ENCODE measurements at regions not wholly inside any gene's neighbourhood (a gene's known extent, or its start where the extent isn't known, plus 50 kb on each side); places are given as distances from the start of the nearest gene placed in this dataset.

- no peak for DNase-seq
These were observed 114.2 kb upstream of the PTPN1 start for GRCh38 chr20:50395914-50396488.

GRCh38 chr20:50396623-50397022, 113.6 kb upstream of the PTPN1 start:
- no peak for DNase-seq

DNA sequence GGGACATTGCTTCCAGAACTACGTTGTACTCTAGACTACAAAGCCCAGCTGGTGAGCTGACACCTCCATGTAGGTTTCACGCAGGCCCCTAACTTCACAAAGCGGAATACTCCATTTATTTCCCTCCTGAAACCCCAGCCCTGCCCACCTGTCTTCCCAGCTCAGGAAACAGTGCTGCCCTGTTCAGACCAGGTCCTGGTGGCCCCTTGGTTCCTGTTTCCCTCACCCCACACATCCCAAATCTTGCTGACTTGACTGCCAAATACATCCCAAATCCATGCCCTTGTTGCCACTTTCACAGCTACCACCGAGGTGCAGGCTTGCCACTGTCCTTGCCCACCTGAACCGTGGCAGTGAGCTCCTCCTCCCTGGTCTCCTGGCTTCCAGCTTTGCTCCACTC, 113.1 kb upstream of the PTPN1 start:
- no peak for DNase-seq

- DNase-seq, result no peak
These were observed 112.1 kb upstream of the PTPN1 start for GRCh38 chr20:50398064-50398463.

- DNase-seq, result no peak
These were observed 111.7 kb upstream of the PTPN1 start for GRCh38 chr20:50398471-50398820.

- peak; percentile 58 for DNase-seq
These were observed 111.2 kb upstream of the PTPN1 start for GRCh38 chr20:50398821-50399554.

- no peak for DNase-seq
These were observed 110.6 kb upstream of the PTPN1 start for GRCh38 chr20:50399555-50399916.

DNA sequence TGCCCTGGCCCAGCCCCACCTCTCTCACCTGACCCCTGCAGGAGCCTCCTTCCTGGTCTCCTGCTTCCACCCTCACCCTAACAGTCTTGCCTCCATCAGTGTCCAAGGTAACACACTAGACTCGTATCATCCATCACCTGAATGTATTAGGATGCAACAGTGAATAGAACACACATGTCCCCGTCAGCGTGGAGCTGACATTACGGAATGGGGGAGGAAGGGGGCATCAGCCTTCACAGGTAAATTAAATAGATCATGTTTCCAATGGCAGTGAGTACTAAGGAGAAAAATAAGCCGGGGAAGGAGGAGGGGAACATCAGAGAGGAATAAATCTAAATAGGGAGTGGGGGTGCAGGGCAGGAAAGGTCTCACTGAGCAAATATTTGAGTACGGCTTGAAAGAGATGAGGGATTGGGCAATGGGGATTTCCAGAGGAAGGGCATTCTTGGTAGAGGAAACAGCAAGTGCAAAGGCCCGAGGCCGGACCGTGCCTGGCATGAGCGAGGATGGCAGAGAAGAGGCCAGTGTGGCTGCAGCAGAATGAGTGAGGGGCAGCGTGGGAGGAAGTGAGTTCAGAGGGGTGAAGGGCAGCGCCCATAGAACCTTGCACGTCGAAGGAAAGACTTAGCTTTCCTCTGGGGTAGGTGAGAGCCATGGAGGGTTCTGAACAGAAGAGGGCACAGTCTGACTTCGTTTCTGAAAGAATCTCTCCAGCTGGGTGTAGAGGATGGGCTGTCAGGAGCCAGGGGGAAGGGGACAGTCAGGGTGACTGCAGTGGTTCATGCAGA, 110.1 kb upstream of the PTPN1 start:
- no peak for DNase-seq

DNA sequence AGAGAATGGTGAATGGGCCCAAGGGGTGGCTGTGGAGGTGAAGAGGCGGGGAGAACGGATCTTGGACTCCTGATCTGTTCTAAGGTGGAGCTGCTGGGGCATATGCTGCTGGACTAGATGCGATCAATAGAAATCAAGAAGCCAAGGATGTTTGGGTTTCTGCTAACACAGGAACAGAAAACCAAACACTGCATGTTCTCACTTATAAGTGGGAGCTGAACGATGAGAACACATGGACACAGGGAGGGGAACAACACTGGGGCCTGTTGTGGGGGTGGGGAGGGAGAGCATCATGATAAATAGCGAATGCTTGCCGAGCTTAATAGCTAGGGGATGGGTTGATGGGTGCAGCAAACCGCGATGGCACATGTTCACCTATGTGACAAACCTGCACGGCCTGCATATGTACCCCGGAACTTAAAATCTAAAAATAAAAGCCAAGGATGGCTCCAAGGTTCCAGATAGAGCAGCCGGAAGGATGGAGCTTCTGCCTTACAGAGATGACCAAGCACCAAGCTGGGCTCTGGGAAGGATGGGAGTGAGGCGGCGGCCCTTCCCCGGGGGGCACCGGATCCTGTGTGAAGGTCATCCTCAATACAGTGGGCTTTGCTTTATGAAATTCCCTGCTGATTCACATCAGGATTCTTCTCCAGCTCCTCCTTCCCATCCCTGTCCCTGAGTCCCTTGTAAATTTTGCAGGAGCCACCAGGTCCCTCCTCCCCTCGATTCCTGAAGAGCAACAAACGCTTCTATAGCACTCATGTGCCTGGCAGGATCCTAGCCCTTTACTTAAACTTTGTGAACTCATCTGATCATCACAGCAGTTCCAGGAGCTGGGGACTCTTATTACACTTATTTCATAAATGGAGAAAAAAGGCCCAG, 109.2 kb upstream of the PTPN1 start:
- DNase-seq, result no peak

DNA sequence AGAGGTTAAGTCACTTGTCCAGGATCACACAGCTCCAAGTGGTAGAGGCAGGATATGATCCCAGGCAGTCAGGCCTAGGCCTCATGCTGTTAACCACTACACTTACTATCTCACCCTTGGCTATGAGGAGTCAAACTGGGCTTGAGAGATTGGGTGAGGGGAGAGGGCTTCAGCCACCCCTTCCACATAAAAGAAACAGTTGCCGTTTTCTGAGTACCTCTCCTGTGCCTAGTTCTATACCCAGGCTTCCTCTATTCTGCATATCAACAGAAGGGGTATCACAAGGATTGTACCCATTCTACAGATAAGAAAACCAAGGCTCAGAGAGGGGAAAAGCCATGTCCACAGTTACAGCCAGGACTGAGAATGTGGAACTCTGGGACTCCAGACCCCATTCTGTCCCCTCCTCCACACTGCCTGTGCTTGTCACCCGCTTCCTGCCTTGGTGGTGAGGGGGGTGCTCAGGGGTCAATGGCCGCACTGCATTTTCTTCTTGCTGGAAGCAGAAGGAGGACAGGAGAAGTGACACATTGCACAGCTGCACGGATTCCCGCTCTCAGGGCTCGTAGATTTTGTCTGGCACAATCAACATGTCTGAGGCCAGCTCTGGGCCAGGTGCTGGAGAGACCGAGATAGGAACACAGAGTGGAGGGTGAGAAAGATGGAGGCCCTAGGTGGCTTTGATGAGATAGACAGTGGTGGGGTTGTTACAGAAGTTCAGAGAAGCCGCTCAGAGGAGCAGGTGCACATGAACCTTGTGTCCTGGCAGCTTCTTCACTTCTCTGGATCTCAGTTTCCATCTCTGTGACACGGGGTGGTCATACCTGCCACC, 108.4 kb upstream of the PTPN1 start:
- no peak for DNase-seq

- peak; percentile 32 for DNase-seq
These were observed 106.4 kb upstream of the PTPN1 start for GRCh38 chr20:50403565-50404418.

DNA sequence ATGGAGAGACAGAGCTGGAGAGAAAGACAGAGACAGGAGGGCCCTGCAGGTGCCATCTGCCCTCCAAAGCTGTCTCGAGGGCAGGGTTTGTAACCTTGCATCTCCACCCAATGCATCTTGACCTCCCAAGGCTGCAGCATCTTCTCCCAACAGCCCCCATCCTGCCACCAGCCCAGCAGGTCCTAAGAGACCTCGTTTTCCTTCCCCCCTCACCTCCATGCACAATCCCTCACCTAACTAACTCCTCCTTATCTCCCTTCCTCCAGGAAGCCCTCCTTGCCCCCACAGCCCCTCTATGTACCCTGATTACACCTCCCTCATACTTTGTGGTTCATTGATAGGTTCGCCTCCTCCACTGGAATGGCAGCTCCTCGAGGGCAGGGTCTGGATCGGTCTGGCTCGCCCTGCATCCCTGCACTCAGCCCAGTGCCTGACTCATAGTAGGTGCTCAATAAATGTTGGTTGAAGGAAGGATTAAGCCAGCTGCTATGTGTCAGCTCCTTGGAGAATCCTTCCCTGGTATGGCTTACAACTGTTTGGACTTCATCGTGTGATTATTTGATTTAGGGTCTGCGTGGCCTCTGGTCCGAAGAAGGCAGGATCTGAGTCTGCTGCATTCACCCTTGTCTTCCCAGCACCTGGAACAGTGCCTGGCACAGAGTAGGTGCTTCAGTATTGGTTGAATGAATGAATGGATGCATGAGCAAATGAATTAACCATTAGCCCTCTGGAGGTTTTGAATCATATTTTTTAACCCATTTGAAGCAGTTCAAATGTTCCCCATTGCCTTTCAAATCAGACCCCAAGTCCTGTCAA, 105.6 kb upstream of the PTPN1 start:
- DNase-seq, result no peak

GRCh38 chr20:50405235-50405914, 104.8 kb upstream of the PTPN1 start:
- no peak for DNase-seq

DNA sequence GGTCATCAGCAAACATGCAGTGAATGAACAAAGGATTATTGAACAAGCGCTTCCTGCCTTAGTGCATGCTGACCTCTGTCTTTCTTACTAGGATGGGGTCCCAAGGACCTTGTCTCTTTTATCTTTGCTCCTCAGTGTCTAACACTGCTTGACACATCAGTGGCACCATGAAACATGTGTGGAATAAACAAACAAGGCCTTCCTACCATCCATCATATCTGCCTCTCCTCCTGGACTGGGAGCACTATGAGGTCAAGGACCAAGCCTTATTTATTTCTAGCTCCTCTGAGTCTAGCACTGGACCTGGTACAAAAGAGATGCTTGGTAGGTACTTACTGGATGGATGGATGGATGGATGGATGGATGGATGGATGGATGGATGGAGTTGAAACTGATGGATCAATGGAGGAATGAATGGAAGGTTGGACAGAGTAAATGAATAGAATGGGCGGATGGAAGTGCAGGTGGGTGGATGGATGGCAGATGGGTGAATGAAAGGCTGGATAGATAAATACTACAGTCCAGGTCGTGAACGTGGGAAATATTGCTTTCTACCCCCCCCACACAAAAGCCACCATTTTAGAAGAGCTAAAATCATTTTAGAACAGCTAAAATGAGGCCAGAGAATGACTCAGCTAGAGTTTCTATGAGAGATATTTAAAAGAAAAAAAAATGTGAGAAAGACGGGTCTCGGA, 104.1 kb upstream of the PTPN1 start:
- DNase-seq, result no peak

DNA sequence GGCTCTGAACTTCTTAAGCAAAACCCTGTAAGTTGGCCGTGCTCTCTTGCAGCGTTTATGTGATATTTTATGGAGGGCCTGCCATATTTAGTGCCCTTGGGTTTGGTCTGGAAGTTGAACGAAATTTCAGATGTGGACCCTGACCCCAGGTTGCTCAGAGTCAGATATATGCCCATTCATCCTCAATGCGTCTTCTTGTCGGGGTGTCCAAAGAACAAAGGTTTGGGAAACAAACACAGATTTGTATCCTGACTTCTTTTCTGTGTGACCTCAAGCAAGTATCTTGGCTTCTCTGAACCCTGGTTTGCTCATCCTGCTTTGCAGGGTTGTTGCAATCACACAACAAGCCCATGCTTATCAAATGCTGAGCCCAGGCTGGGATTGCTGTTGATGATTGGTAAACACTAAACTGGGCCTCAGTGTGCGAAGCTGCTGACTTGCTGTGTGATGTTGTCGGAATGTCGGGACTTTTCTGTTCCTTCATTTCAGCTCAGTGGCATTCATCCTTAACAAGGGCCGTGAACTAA, 103.5 kb upstream of the PTPN1 start:
- no peak for DNase-seq

DNA sequence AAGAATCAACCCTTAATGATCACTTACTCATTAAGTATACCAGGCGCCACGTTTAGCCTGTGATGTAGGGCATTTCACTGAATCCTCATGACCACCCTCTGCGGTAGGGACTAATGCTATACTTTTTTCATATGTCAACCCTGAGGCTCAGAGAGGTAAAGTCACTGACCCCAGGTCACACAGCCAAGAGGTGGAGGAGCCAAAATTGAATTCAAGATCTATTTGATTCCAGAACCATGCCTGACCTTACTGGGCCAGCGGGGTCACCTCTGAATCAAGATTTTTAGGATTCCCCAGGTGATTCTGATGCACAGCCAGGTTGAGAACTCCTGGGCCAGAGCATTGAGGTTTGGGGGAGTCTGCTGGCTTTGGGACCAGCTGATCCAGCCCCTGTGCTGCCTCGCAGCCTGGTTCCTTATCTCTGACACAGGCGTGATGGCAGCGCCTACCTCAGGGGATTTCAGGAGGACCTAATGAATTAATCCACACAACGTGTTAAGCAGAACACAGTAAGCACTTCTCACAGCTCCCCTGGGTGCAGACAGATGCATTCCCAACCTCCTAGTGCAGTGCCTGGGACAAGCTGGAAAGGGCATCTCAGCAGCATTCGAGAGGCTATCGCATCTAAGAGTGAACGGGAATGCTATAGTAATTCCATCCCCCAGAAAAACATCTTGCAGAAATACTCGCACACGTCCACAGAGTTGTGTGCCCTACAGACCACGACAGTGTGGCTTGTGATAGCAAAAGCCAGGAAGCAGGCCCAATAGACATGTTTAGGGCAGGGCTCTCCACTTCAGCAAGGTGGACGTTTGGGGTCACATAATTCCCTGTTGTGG, 101.4 kb upstream of the PTPN1 start:
- DNase-seq, result no peak

DNA sequence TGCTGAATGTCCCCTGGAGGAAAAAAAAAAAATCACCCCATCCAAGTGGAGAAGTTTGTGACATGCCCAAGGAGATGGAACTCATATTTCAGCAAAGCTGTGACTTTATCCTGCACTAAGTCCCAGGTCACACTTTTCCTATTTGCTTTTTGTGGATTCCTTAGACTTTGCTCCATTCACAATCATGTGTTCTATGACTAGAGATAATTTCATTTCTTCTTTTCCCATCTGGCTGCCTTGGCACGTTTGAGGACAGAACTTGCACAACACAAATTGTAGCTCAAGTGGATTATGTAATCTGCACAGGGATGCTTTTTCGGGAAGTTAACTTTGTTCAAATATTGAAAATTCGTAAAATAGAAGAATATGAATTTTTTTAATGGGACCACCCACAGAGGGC, 100.7 kb upstream of the PTPN1 start:
- no peak for DNase-seq

GRCh38 chr20:50410343-50410742, 99.8 kb upstream of the PTPN1 start:
- no peak for DNase-seq

Measured in right hindlimb (tissue), 1 donor.